Thyroid gland (tissue), 4 donors: ENCODE measurements at regions not wholly inside any gene's neighbourhood (a gene's known extent, or its start where the extent isn't known, plus 50 kb on each side); places are given as distances from the start of the nearest gene placed in this dataset.

Source experiments
- CTCF ChIP-seq, 6 experiments: fragments of 200-600 bp in 3 of 6; fragments of 450-650 bp in 3 of 6; sonication (generic) in 3 of 6; IDR thresholded peaks; one replicate each; pipeline ENCODE4 v1.5.1; 2016 to 2019; ENCODE audit warnings: antibody characterized with exemption in 6 of 6, mild to moderate bottlenecking in 2 of 6, inconsistent platforms in 1 of 6, moderate library complexity in 1 of 6
- POLR2A ChIP-seq, 2 donors: fragments of 450-650 bp; IDR thresholded peaks; one replicate each; pipeline ENCODE4 v1.6.1; 2017; ENCODE audit warnings: antibody characterized with exemption in 2 of 2, mild to moderate bottlenecking in 2 of 2, moderate library complexity in 1 of 2

- TF ChIP-seq CTCF (IDR thresholded peaks at IDR 0.05): no peak
- no peak for TF ChIP-seq POLR2A (IDR thresholded peaks at IDR 0.05)
Observed at GRCh38 chr19:28531979-28532378, 681.0 kb downstream of the UQCRFS1 start.
